ENCODE measurements at regions not wholly inside any gene's neighbourhood (a gene's known extent, or its start where the extent isn't known, plus 50 kb on each side); places are given as distances from the start of the nearest gene placed in this dataset.
A peak's percentile ranks its signal among the peaks of the same experiment; 100 is the strongest.

DNA sequence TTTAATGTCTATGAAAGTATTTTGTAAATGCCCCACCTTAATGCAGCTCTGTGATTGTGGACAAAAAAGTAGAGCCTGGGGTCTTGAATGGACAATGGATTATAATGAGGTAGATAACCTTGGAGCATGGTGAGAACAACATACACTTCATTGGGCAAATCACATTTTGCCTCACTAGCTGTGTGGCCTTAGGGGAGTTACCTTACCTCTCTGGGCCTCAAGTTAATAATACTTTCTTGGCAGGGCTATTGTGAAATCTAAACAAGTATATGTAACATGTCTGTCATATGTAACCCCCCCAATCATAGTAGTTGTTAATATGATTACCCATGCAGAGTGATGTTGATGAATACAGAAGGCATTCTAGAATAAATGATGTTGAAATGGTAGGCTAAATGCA lies 213.6 kb upstream of the ANKRD55 start:
- Histone ChIP-seq H3K9me3 (no peaks in the 10 kb centered on the region), H3K4me3 (no peak overlapping the region), H3K4me1 (no peaks in the 10 kb centered on the region), H3K27me3 (no peaks in the 10 kb centered on the region), H3K27ac (no peak overlapping the region), H3K36me3 (no peaks in the 10 kb centered on the region)
- intact Hi-C loops (cut with DNase I), result no loop called here
- ATAC-seq, result no peak
- TF ChIP-seq, protein P1, sequence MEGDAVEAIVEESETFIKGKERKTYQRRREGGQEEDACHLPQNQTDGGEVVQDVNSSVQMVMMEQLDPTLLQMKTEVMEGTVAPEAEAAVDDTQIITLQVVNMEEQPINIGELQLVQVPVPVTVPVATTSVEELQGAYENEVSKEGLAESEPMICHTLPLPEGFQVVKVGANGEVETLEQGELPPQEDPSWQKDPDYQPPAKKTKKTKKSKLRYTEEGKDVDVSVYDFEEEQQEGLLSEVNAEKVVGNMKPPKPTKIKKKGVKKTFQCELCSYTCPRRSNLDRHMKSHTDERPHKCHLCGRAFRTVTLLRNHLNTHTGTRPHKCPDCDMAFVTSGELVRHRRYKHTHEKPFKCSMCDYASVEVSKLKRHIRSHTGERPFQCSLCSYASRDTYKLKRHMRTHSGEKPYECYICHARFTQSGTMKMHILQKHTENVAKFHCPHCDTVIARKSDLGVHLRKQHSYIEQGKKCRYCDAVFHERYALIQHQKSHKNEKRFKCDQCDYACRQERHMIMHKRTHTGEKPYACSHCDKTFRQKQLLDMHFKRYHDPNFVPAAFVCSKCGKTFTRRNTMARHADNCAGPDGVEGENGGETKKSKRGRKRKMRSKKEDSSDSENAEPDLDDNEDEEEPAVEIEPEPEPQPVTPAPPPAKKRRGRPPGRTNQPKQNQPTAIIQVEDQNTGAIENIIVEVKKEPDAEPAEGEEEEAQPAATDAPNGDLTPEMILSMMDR (IDR thresholded peaks at IDR 0.05), result no peak
- TF ChIP-seq POLR2A (IDR thresholded peaks at IDR 0.05), result no peak
- DNase-seq, result no peak

DNA sequence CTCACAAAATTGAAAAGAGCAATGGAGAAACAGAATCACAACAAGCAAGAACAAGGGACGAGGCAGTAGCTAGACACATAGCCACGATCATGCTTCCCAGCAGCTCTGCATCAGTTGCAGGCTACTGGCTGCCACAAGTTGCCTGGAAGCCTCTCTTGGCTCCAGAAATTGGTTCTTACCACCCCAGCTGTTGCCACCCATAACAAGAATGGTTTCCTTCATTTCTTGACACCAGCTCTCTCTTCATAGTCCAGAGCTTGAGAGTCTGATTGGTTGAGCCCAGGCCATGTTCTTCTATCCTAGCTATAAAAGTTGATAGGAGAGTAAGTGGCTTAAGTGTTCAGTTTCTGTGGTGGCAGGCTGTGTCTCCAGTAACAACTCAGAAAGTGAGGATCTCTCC lies 210.7 kb upstream of the ANKRD55 start:
- intact Hi-C loops (cut with DNase I), result no loop called here
- no peak overlapping the region for H3K4me3 ChIP-seq
- TF ChIP-seq POLR2A (IDR thresholded peaks at IDR 0.05), result no peak
- TF ChIP-seq, protein P1 (IDR thresholded peaks at IDR 0.05), result no peak
- H3K4me1 ChIP-seq, result no peaks in the 10 kb centered on the region
- ATAC-seq (no peak), DNase-seq (no peak)
- no peaks in the 10 kb centered on the region for H3K9me3 ChIP-seq
- H3K27me3 ChIP-seq, result no peaks in the 10 kb centered on the region
- no peaks in the 10 kb centered on the region for H3K36me3 ChIP-seq
- H3K27ac ChIP-seq, result no peak overlapping the region
- WGBS (ENCODE audit: insufficient coverage, low coverage, low lambda C conversion rate, missing lambda C conversion rate), result 95% methylated on average over 2 of the region's 2 CpGs

DNA sequence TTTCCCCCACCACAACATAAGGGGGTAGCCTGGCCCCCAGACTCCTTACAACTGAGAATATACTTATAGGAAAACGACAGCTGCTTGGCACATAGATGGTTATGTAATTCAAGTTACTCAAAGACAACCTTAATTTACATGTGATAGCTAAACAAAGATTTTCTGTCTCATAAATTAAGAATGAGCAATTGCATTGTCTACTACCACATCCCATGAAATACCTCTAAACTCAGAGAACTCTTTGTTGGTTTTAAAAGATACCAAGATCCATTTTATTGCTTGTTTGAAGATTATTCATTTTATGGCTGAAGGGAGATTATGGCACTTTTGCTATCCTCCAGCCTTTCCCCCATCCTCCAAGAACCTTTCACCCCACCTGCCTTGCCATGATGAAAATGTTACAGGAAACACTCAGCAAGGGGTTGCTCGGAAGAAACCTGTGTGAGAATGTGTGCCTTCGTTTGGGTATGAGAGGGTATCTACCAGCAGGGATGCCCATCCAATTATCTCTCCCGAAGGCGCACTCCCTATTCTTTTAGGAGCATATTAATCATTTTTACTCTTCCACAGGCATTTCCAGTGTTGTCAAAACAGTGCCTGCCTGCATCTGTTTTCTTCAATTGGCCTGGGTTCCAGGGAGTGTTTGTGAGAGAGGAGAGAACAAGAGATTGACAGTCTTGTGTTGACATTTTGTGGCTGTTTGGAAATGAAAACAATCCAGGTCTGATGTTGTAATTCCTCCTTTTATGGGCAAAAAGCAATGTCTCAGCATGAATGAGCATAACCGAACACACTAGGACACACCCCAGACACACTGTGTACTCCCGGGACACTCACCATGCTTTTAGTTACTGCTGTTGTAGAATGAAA lies 208.0 kb upstream of the ANKRD55 start:
- no peak for TF ChIP-seq POLR2A (IDR thresholded peaks at IDR 0.05)
- TF ChIP-seq, protein P1 (IDR thresholded peaks at IDR 0.05), result no peak
- peak; percentile 38 to 96 (median 75) for ATAC-seq

DNA sequence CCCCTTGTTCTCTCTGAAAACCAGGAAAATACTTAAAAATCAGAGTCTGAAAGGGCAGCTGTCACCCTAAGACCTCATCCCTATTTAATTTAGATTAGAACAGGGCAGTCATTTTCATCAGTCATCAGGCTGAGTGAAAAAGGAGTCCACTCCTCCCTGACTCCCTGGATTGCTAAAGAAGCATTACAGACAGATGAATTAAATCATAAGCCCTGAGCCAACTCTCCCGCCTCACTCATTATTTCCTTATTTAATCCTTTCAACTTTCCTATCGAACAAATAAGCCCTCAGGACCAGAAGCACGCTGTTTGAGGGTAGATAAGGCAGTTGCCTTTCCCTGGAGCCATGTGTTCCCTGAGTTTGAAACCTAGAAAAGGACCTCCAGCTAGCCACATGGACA lies 201.9 kb upstream of the ANKRD55 start:
- no peaks in the 10 kb centered on the region for H3K4me1 ChIP-seq
- no peak overlapping the region for H3K27ac ChIP-seq
- no peaks in the 10 kb centered on the region for H3K36me3 ChIP-seq
- H3K4me3 ChIP-seq, result no peak overlapping the region
- WGBS (ENCODE audit: insufficient coverage, low coverage, low lambda C conversion rate, missing lambda C conversion rate), result 75% methylated on average over 3 of the region's 3 CpGs
- TF ChIP-seq, protein P1 (IDR thresholded peaks at IDR 0.05), result no peak
- TF ChIP-seq POLR2A (IDR thresholded peaks at IDR 0.05), result no peak
- H3K27me3 ChIP-seq, result no peaks in the 10 kb centered on the region
- intact Hi-C loops (cut with DNase I), result no loop called here
- ATAC-seq (no peak), DNase-seq (no peak)
- H3K9me3 ChIP-seq, result no peaks in the 10 kb centered on the region

More for the DNA sequence above, 208.0 kb upstream of the ANKRD55 start:
- Histone ChIP-seq H3K36me3 (no peaks in the 10 kb centered on the region), H3K4me3 (no peak overlapping the region), H3K4me1 (no peaks in the 10 kb centered on the region), H3K27me3 (no peaks in the 10 kb centered on the region), H3K9me3 (no peaks in the 10 kb centered on the region), H3K27ac (no peak overlapping the region)
- DNase-seq, result no peak
- intact Hi-C loops (cut with DNase I), result no loop called here
- WGBS (ENCODE audit: insufficient coverage, low coverage, low lambda C conversion rate, missing lambda C conversion rate), result 54% methylated on average over 7 of the region's 7 CpGs

All from right lobe of liver (tissue), 6 donors.